ENCODE measurements at regions not wholly inside any gene's neighbourhood (a gene's known extent, or its start where the extent isn't known, plus 50 kb on each side); places are given as distances from the start of the nearest gene placed in this dataset.
"Not testable (repeated sequence)": the region's sequence is repeated elsewhere in the genome, so short reads cannot be mapped to it uniquely, and the experiment has no call there.

GRCh38 chr3:21892104-21892503 lies 141.1 kb upstream of the ZNF385D start:
- in situ Hi-C loops (cut with HindIII; ENCODE audit: low sequenced_read_pairs): no loop called here
- DNase-seq (ENCODE audit: low spot score): no peak

GRCh38 chr3:21893242-21893641 lies 142.2 kb upstream of the ZNF385D start:
- in situ Hi-C loops (cut with HindIII; ENCODE audit: low sequenced_read_pairs): no loop called here
- DNase-seq (ENCODE audit: low spot score): no peak

GRCh38 chr3:21894459-21895340 lies 143.7 kb upstream of the ZNF385D start:
- DNase-seq (ENCODE audit: low spot score): peak; percentile 40
- in situ Hi-C loops (cut with HindIII; ENCODE audit: low sequenced_read_pairs): no loop called here

- DNase-seq (ENCODE audit: low spot score): no peak
- in situ Hi-C loops (cut with HindIII; ENCODE audit: low sequenced_read_pairs): no loop called here
Observed at GRCh38 chr3:21898316-21898715, 147.3 kb upstream of the ZNF385D start.

- no peak for DNase-seq (ENCODE audit: low spot score)
- in situ Hi-C loops (cut with HindIII; ENCODE audit: low sequenced_read_pairs): no loop called here
Observed at GRCh38 chr3:21901484-21901883, 150.5 kb upstream of the ZNF385D start.

GRCh38 chr3:21902956-21903355 lies 151.9 kb upstream of the ZNF385D start:
- in situ Hi-C loops (cut with HindIII; ENCODE audit: low sequenced_read_pairs): no loop called here
- no peak for DNase-seq (ENCODE audit: low spot score)

- in situ Hi-C loops (cut with HindIII; ENCODE audit: low sequenced_read_pairs): no loop called here
- DNase-seq (ENCODE audit: low spot score): no peak
Observed at GRCh38 chr3:21909096-21909495, 158.1 kb upstream of the ZNF385D start.

- in situ Hi-C loops (cut with HindIII; ENCODE audit: low sequenced_read_pairs): no loop called here
- no peak for DNase-seq (ENCODE audit: low spot score)
Observed at GRCh38 chr3:21912711-21913110, 161.7 kb upstream of the ZNF385D start.

- in situ Hi-C loops (cut with HindIII; ENCODE audit: low sequenced_read_pairs): no loop called here
Observed at GRCh38 chr3:21913791-21914190, 162.8 kb upstream of the ZNF385D start.

GRCh38 chr3:21914451-21914850 lies 163.4 kb upstream of the ZNF385D start:
- DNase-seq (ENCODE audit: low spot score): no peak
- in situ Hi-C loops (cut with HindIII; ENCODE audit: low sequenced_read_pairs): no loop called here

More at GRCh38 chr3:21913791-21914190, 162.8 kb upstream of the ZNF385D start:
- DNase-seq (ENCODE audit: low spot score): no peak

- in situ Hi-C loops (cut with HindIII; ENCODE audit: low sequenced_read_pairs): no loop called here
- no peak for DNase-seq (ENCODE audit: low spot score)
Observed at GRCh38 chr3:21919383-21919782, 168.4 kb upstream of the ZNF385D start.

GRCh38 chr3:21920421-21920861 lies 169.4 kb upstream of the ZNF385D start:
- DNase-seq (ENCODE audit: low spot score): no peak
- in situ Hi-C loops (cut with HindIII; ENCODE audit: low sequenced_read_pairs): no loop called here

- in situ Hi-C loops (cut with HindIII; ENCODE audit: low sequenced_read_pairs); DNase-seq (ENCODE audit: low spot score): not testable (repeated sequence)
Observed at GRCh38 chr3:21923156-21923555, 172.1 kb upstream of the ZNF385D start.

- in situ Hi-C loops (cut with HindIII; ENCODE audit: low sequenced_read_pairs): no loop called here
Observed at GRCh38 chr3:21927261-21927660, 176.3 kb upstream of the ZNF385D start.

GRCh38 chr3:21934591-21934990 lies 183.6 kb upstream of the ZNF385D start:
- peak; percentile 63 for DNase-seq (ENCODE audit: low spot score)
- in situ Hi-C loops (cut with HindIII; ENCODE audit: low sequenced_read_pairs): no loop called here

More at GRCh38 chr3:21927261-21927660, 176.3 kb upstream of the ZNF385D start:
- DNase-seq (ENCODE audit: low spot score): no peak

- in situ Hi-C loops (cut with HindIII; ENCODE audit: low sequenced_read_pairs): no loop called here
- DNase-seq (ENCODE audit: low spot score): no peak
Observed at GRCh38 chr3:21936207-21936606, 185.2 kb upstream of the ZNF385D start.

- peak; percentile 37 for DNase-seq (ENCODE audit: low spot score)
- in situ Hi-C loops (cut with HindIII; ENCODE audit: low sequenced_read_pairs): no loop called here
Observed at GRCh38 chr3:21938267-21938681, 187.3 kb upstream of the ZNF385D start.

GRCh38 chr3:21942328-21942727 lies 191.3 kb upstream of the ZNF385D start:
- DNase-seq (ENCODE audit: low spot score): peak; percentile 93
- in situ Hi-C loops (cut with HindIII; ENCODE audit: low sequenced_read_pairs): no loop called here

- in situ Hi-C loops (cut with HindIII; ENCODE audit: low sequenced_read_pairs): no loop called here
- DNase-seq (ENCODE audit: low spot score): peak; percentile 22
Observed at GRCh38 chr3:21944251-21944650, 193.2 kb upstream of the ZNF385D start.

GRCh38 chr3:21952856-21953255 lies 201.8 kb upstream of the ZNF385D start:
- in situ Hi-C loops (cut with HindIII; ENCODE audit: low sequenced_read_pairs): no loop called here
- no peak for DNase-seq (ENCODE audit: low spot score)

GRCh38 chr3:21954709-21955108 lies 203.7 kb upstream of the ZNF385D start:
- in situ Hi-C loops (cut with HindIII; ENCODE audit: low sequenced_read_pairs): no loop called here

More at GRCh38 chr3:21954709-21955108, 203.7 kb upstream of the ZNF385D start:
- no peak for DNase-seq (ENCODE audit: low spot score)
